Amygdala (tissue), 56 donors: ENCODE measurements at regions not wholly inside any gene's neighbourhood (a gene's known extent, or its start where the extent isn't known, plus 50 kb on each side); places are given as distances from the start of the nearest gene placed in this dataset.
"Not testable (repeated sequence)": the region's sequence is repeated elsewhere in the genome, so short reads cannot be mapped to it uniquely, and the experiment has no call there.

Experiments
- DNase-seq, 56 donors: peaks; one replicate each; lab custom pipeline; 2025; lab: John Stamatoyannopoulos, UW

DNA sequence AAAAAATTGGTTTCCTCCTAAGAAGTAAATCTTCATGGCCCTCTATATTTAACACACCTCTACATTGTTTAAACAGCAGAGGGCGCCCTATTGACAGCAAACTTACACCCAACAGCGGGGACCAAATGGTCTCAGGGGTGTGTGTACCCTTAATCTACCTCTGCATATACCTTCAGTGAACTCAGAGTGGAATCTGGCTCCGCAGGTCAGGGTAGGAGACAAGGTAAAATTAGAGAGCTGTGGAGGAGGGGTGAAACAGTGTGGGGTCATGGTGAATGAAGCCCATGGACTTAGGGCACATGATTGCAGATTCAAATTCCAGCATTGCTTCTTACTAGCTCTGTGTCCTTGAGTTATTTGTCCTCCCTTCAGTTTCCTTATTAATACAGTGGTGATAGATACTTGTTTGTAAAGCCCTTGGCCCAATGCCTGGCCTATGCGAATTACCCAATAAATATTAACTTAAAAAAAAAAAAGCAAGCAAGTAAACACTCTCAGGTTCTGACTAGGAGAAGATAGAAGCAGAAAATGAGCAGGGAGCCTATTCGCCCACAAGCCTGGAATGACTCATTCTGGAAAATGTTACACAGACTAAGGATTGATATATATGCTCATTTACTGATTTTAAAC is 122.9 kb downstream of the CAVIN4 start:
- peak in 5 of 56 donors; percentile 2 to 14 (median 8) for DNase-seq

DNA sequence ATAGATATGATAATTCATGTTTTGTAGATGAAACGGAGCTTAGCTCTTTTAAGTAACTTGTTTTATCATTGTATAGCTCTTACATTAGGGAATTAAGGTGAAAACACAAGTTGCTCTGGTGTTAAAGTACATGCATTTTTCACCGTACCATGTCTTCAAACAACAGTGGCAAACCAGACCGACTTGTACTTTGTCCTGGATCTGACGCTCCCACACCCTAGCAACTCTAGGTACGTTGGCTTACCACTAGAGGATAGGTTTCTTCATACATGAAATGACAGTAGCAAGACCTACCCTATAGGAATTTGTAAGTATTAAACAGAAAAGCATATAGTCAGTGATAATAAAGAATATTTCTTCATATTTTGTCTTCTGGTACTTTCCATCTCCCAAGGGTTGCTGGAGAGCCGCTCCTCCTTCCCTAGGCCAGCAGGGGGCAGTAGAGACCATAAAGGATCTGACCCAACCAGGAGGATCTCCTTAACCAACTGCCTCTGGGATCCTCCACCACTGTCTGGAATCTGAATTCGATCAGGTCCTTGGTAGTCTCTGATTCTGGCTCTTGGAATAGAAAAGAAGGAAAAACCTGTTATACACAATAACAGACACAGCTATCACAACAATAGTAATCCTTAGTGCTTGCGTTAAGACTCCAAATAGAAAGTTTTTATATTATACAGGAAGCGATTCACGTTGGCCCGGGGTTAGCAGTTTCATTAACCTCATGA is 136.7 kb downstream of the CAVIN4 start:
- peak in 55 of 56 donors; percentile 15 to 89 (median 63) for DNase-seq

DNA sequence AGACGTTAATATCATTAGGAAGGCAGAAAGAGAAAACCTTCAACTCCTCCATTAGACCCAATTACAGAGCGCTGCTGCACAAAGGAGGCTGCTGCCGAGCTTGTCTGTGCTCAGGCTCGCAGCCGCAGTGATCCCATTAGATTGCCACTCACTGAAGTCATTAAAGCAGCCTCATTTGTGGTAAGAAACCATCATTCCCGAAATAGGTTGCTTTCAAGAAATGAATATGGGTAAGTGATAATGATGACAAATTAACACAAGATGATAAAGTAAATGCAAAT is 137.2 kb downstream of the CAVIN4 start:
- peak in 6 of 56 donors; percentile 2 to 20 (median 12) for DNase-seq

DNA sequence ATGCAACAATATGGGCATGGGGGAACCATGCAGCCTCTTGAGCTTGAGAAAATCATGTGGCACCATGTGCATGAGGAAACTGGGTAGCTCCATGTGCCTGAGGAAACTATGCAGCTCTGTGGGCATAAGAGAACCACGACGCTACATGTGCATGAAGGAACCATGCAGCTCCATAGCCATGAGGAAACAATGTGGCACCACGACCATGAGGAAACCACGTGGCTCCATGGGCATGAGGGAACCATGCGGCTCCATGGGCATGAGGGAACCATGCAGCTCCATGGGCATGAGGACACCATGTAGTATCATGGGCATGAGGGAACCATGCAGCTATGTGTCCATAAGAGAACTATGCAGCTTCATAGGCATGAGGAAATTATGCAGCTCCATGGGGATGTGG is 140.8 kb downstream of the CAVIN4 start:
- no peak for DNase-seq

DNA sequence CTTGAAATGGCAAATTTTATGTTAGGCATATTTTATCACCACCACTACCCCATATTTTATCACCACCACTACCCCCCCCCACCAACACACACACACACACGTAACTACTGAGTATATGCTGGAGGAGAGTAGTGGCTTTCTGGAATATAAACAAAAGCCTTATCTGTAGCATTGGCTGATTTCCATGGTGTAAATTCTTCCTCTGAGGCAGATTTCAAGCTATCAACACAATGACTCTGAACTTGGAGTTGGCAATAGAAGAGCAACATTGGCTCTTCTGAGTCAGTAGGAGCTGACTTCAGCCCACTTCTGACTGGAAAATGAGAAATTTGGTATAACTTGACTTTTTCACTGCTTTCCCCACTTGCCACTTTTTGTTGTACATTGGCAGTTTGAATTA is 143.0 kb downstream of the CAVIN4 start:
- DNase-seq, result no peak

DNA sequence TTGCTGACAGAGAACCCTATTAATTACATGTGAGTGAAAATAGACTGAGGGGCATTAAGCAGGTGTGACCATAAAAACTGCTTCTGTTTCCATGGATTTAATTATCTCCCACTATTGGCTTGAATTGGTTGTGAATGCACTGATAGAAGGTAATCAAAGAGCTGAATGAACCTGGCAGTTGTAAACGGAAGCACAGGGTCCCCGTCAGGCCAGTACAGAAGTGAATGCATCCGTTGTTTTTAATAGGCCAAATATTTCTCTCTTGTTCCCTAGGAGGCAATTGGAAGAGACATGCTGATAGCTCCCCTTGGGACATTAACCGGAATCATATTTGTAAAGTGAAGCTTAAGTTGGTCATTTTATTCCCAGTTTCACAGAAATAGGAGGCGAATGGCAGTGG is 147.0 kb downstream of the CAVIN4 start:
- DNase-seq, result no peak

DNA sequence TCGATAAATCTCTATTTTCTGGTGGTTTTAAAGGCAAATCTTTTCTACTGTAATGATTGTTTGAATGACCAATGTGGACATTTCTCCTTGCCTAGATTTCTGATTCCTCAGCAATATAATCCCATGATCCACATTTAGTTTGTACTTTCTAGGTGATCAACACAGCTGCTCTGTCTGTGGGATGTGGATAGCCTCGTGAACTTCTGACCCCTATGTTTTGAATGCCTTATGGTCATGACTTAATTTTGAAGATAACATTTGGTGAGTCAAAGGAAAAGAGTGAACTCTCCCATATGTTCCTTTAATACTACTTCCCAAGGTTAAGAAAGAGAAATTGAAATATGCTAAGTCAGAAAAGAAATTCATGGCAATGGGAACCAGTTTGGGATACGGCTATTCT is 147.5 kb downstream of the CAVIN4 start:
- no peak for DNase-seq

DNA sequence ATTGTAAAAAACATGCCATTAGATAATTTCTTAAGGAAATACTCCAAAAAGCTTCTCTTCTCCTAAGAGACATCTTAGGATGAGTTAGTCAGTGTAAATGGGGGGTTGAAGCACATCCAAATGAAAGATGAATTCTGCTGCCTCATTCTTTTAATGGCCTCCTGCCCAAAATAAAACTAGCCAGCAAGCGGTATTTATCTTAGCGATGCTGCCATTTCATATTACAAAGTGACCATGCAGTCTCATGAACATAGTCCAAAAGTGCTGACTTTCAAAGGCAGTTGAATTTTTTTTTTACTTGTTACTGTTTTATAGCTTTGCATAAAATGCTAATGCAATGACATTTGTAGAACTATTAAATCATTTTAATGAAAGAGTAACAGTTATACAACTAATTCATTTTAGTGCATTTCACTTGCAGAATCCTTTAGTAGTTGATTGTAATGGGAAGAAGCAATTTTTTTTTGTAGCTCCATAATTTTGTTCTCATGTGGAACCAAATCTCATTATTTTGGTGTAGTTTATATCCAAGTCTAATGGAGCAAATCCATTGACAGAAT is 151.5 kb downstream of the CAVIN4 start:
- no peak for DNase-seq

DNA sequence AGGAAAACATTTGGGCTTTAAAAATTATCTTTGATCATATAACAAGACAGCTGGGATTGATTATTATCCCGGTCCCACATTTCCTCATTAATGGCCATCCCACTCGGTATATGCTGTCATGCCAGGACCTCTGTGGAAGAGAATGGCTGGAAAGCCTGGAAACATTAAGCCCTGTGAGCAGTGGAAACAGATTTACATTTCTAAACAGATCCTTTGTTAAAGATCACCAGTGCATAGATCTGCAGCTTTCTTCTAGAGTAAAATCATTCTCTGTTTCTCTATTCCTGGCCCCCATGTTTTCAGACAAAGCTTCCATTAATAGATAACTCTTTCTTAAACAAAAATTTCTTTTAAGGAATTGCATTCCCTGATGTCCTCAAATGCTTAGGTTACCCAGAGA is 152.2 kb downstream of the CAVIN4 start:
- DNase-seq, result peak in 1 of 56 donors; percentile 20

DNA sequence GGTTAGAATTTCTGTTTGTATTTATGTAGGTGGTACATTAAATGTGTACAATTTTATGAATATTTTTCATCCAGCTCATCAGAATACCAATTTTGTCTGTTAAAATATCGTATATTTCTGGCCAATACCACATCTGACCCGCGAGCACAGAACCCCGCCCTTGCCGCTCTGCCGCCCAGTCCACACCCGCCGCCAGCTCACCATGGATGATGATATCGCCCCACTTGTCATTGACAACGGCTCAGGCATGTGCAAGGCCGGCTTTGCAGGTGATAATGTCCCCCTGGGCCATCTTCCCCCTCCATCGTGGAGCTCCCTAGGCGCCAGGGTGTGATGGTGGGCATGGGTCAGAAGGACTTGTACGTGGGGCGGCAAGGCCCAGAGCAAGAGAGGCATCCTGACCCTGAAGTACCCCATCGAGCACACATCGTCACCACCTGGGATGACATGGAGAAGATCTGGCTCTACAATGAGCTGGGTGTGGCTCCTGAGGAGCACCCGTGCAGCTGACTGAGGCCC is 153.2 kb downstream of the CAVIN4 start:
- DNase-seq, result no peak

DNA sequence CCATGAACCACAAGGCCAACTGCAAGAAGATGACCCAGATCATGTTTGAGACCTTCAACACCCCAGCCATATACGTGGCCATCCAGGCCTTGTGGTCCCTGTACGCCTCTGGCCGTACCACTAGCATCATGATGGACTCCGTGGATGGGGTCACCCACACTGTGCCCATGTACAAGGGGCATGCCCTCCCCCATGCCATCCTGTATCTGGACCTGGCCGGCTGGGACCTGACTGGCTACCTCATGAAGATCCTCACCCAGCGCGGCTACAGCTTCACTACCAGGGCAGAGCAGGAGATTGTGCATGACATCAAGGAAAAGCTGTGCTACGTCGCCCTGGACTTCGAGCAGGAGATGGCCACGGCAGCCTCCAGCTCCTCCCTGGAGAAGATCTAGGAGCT is 153.7 kb downstream of the CAVIN4 start:
- DNase-seq, result no peak

DNA sequence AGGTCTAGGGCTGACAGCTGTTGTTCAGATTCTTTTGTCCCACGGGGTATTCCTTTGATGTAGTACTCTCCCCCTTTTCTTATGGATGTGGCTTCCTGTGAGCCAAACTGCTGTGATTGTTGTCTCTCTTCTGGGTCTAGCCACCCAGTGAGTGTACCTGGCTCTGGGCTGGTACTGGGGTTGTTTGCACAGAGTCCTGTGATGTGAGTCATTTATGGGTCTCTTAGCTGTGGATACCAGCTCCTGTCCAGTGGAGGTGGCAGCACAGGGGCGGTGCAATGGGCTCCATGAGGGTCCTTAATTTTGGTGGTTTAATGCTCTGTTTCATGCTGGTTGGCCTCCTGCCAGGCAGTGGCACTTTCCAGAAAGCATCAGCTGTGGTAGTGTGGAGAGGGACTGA is 161.3 kb downstream of the CAVIN4 start:
- no peak for DNase-seq

DNA sequence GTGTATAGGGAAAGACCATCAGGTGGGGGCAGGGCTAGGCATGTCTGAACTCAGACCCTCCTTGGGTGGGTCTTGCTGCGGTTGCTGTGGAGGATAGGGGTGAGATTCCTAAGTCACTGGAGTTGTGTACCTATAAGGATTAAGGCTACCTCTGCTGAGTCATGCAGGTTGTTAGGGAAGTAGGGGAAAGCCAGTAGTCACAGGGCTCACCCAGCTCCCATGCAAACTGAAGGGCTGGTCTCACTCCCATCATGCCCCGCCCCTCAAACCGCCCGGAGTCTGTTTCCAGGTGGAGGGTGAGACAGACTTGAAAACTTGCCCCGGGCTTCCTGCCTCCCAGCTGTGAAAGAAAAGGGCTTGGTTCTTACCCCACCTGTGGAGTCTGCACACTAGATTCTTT is 161.8 kb downstream of the CAVIN4 start:
- DNase-seq, result no peak

DNA sequence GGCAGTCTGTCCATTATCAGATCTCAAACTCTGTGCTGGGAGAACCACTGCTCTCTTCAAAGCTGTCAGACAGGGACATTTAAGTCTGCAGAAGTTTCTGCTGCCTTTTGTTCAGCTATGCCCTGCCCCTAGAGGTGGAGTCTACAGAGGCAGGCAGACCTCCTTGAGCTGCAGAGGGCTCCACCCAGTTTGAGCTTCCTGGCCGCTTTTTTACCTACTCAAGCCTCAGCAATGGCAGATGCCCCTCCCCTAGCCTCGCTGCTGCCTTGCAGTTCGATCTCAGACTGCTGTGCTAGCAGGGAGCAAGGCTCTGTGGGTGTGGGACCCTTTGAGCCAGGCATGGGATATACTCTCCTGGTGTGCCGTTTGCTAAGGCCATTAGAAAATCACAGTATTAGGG is 171.1 kb downstream of the CAVIN4 start:
- not testable (repeated sequence) for DNase-seq

DNA sequence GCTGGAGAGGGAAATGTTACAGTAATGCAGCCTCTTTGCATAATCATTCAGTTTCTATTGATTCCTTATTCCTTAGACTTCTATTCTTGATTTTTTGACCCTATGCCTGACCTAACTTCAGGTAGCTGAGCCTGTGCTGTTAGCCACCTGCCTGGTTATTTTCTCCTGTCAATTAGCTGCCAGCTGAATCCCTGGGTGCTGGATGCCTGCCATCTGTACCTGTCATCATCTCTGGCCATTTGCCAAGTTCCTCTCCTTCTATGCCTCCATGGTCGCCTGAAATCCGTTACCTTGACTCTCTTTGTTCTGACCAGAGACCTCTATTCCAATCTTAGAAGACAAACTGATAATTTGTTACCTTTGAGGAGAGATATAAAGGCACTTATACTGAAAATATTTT is 178.3 kb downstream of the CAVIN4 start:
- DNase-seq, result no peak

DNA sequence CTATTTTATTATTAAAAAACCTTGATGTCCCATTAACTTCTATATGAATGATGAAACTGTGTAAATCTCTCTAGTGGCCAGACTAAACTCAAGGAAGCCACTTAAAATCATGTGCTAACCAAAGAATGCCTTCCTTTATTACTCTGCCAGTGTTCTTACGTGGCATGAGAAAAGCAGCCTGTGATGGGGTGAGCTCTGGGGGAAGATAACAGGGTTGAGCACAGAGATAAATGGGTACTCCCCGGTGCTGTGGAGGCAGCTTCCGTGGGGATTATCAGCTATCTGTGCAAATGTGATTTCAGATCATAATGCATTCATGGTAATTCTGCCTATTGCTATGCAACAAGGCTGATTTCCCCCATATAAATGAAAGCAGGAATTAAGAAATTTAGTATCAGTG is 181.3 kb downstream of the CAVIN4 start:
- no peak for DNase-seq

DNA sequence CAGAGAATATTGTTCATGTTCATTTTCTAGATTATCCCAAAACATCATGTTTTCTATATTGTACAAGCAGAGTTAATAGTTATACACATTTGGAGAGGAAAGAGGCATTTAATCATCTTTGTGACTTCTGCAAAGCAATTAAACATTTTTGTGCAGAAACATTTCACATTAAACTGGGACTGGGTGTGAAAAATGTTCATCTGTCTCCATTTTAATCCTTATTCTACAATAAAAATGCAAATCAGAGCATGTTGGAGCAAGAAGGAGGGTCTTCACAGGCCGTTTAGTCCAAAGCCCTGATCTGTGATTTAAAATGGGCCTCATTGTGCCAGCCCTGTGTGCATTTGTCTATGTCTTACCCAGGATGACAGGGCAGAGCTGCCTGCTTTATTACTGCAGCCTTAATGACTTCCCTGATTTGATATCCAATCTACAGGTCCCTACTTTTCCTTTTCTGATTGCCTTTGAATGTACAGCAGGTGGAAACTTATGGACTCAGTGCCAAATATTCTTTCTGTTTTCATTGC is 183.5 kb downstream of the CAVIN4 start:
- no peak for DNase-seq

DNA sequence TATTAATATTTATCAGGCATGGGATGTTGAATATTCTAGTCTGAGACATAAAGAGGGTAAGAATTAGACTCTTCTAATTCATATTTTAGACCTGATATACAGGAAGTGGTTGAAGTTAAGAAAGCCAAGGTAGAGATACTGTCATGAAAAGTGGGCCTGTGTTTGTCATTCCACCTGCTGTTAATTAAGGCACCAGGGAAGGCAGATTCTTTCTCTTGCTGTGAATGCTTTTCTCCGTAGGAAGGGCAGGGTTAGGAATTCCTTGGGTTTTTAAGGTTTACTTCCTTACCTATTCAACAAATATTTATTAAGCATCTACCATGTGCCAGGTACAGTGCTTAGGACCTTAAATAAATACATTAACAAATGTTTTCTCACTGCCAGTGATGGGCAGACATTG is 196.4 kb downstream of the CAVIN4 start:
- DNase-seq, result no peak

DNA sequence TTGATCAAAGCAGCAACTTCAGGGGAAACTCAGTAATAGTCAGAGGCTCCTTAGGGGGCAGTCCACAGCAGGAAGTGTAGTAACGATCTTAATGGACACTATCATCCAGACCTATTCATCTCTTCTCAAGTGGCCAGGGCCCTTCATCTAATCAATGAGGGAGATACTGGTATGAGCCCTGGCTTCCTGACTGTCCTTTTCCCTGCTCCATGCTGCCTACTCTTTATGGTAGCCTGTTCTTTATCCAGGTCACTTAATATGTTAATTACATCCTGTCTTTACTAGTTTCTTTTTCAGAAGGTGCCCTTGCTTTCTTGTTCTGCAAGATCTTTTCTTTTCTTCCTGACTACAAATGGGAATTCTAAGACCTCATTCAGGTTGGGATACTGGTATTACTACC is 197.1 kb downstream of the CAVIN4 start:
- no peak for DNase-seq

DNA sequence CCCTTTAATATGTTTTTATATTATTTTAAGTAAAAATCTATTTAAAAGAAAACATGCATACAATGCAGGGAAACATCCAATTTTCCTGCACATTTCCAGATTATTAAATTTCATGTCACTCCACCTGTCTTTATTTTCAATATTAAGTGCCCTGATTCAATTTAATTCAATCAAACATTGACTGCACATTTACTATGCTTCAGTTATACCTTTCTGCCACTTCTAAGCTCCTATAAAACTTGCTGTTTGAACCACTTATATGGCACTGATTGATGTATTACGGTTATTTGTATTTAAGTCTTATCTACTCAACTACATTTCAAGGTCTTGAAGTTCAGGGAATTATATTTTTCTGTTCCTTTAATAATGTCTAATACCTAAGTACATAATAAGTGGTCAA is 198.0 kb downstream of the CAVIN4 start:
- no peak for DNase-seq

DNA sequence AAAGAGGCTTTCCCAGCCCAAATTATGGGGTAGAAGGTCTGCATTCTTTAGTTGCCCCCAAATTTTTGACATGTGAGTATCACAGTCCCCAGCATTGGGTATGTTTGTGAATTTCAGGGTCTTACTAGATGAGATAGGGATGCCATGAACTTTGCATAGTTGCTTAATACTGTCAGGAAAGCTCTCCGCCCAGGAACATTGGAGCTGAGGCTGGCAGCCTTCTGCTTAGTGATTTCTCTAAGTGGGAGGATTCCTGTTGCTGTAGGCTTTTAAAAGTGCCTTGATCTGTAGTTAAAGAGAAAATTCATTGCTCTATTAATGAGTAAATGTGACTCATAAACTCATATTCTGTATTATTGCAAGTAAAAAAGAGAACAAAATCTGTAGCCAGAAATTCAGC is 206.9 kb downstream of the CAVIN4 start:
- peak in 1 of 56 donors; percentile 5 for DNase-seq

DNA sequence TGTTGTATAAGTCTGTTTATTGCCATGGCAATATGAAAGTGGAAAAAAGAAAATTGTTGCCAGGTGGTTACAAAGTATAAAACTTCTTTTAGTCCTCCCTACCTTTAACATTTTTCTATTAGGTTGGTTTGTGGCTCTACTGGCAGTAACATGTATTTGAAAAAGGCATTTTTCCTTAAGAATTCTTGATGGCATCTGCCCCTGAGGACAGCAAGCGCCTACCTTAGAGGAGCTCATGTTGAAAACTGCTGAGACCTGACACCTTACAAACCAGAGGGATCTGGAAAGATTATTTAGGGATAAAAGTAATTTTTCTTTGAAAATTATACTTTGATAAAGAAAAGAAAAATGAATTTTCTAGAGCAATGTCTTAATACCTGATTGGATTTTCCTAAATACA is 208.1 kb downstream of the CAVIN4 start:
- DNase-seq, result no peak
